NCI-H2029 (cell line): ENCODE measurements at regions not wholly inside any gene's neighbourhood (a gene's known extent, or its start where the extent isn't known, plus 50 kb on each side); places are given as distances from the start of the nearest gene placed in this dataset.
"Not testable (repeated sequence)": the region's sequence is repeated elsewhere in the genome, so short reads cannot be mapped to it uniquely, and the experiment has no call there.

ENCODE experiments used
- DNase-seq: peaks from one replicate; lab custom pipeline; 2025; lab: John Stamatoyannopoulos, UW

- DNase-seq, result no peak
Measured at GRCh38 chr1:229859026-229859425, 208.0 kb upstream of the GALNT2 start.

- no peak for DNase-seq
Measured at GRCh38 chr1:229860926-229861325, 206.1 kb upstream of the GALNT2 start.

- DNase-seq, result no peak
Measured at GRCh38 chr1:229862017-229862774, 204.8 kb upstream of the GALNT2 start.

- DNase-seq, result no peak
Measured at GRCh38 chr1:229863651-229864545, 203.1 kb upstream of the GALNT2 start.

- no peak for DNase-seq
Measured at GRCh38 chr1:229864686-229865230, 202.3 kb upstream of the GALNT2 start.

GRCh38 chr1:229865321-229865720, 201.7 kb upstream of the GALNT2 start:
- DNase-seq, result not testable (repeated sequence)

GRCh38 chr1:229867726-229868125, 199.3 kb upstream of the GALNT2 start:
- DNase-seq, result no peak

- no peak for DNase-seq
Measured at GRCh38 chr1:229869240-229869639, 197.8 kb upstream of the GALNT2 start.

- no peak for DNase-seq
Measured at GRCh38 chr1:229869687-229870086, 197.4 kb upstream of the GALNT2 start.

- peak; percentile 49 for DNase-seq
Measured at GRCh38 chr1:229870381-229870780, 196.7 kb upstream of the GALNT2 start.

DNA sequence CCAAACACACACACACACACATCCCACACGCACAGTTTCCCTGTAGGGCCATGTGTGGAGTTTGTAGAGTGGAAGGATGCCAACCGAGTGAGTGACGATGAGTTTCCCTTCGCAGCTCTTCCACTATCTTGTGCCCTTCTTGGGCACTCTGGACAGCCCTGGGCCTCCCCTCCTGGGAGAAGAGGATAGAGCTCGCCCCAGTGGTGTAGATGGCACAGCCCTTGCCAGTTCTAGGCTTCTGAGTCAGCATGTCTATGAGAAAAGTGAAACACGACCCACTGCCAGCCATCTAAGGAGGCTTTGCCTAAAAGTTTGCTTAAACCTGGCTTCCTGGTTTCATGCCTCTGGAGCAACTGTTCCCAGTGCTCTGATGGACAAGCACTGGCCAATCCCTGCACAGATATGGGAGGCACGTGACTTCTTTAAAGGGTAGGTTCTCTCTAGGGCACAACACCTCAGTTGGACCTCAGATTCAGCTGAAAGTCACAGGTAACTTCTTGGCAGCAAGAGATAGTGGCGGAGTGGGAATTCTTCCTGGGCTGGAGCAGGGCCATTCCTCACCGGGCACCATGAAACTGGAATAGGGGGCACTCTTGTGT, 195.9 kb upstream of the GALNT2 start:
- no peak for DNase-seq

- DNase-seq, result no peak
Measured at GRCh38 chr1:229874136-229874535, 192.9 kb upstream of the GALNT2 start.

GRCh38 chr1:229874609-229875008, 192.4 kb upstream of the GALNT2 start:
- DNase-seq, result no peak

DNA sequence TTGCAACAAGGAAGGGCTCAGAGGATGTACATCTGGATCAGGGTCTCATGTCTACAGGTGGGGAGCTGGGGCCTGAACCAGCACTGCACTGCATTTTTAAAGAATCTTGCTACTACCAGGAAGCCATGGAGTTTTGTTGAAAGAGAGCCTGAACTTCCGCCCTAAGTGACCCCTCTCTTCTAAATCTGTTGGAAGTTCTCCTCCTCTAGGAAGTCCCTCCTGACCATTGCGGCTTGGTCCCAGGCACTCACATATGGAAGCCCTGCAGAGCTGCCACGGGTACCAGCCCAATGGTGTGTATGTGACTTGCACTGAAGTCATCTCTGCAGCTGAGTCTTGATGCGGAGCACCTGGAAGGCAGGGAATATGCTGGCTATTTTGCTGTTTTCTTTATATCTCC, 192.0 kb upstream of the GALNT2 start:
- no peak for DNase-seq

DNA sequence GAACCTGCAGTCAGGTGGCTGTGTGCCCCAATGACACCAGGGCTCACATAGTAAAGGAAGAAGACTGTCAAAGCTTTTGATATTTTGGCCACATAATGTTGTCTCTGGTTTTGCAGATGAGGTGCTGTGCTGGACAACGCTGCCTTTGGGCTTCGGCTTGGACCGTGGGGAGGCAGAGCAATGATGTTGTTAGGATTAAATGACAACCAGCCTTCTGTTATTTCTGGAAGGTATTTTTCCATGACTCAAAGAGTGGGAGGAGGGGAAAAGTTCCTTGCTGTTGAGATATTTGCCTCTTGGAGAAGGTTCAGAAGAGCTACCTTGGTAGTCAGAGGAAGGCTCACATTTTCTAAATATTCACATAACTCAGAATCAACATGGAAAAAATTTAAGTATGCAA, 187.3 kb upstream of the GALNT2 start:
- no peak for DNase-seq

- no peak for DNase-seq
Measured at GRCh38 chr1:229880271-229881170, 186.5 kb upstream of the GALNT2 start.

- DNase-seq, result no peak
Measured at GRCh38 chr1:229882621-229883020, 184.4 kb upstream of the GALNT2 start.

DNA sequence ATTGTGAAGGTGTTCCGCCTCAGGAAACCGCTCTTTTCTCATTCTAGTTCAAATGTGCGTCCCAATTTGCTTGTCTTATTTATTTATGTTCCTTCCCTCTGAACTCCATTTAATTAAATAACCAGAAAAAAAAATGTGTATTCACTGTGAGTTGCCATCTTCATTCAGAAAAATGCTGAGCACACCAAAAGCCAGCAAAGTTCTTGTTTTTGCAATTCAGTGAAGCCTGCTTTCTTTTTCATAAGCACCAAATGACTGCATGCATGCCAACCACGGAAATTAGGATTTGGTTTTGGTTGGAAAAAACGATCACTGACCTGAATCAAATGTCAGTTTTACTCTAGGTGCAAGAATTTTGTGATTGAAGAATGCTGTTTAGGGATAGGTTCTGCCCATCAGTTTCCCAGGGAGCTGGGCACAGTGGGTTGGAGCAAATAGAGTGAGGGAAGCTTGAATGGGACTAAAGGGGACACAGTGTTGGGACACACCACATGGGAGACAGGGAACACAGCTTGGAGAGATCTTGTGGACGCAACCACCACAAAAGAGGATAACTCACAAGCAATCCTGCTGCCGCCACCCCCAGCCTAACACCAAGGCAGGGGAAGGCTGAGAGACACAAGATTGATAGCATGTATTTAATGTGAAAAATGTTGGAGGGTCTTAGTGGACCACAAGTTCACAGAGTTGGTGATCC, 183.4 kb upstream of the GALNT2 start:
- no peak for DNase-seq

GRCh38 chr1:229884765-229885164, 182.3 kb upstream of the GALNT2 start:
- no peak for DNase-seq

DNA sequence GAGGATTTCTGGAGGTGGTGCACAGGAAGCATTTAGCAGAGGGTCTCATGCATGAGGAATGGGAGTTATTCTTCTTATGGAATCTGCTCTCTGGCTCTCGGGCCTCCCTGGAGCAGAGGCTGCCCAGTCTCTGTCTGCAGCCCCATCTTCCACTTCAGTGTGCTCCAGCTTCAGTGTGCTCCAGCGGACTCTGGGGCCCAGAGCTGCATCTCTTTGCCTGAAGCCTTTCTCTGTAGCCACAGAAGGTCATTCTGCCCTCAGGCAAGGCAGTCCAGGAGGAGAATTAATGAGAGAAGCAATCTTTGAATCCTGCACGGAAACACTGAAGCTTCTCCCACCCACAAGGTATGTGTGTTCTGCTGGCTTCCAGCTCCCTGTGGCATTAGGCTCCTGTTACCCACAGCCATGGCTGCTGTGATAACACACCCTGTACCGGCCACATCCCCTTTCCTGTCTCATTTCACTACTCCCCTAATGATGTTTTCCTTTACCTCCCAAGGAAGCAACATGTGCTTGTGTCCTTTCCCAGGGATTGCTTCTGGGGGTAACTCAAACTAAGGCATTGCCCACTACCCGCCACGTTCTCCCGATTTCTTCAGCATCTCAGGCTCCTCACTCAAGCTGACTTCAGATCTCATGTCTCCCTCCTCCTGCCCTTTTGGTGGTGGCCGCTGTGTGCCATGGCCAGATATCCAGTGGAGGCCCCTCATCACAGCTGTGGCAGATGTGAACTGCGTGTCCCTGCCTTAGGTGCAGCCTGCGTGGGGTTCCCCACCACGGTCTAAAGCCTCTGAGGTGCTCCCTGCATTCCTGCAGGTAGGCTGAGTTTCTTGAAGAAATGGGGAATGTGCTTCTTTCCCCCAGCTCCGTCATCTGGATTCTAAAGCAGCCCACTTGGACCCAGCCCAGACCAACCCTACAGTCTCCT, 181.2 kb upstream of the GALNT2 start:
- DNase-seq, result no peak
